Body of pancreas (tissue), 4 donors: ENCODE measurements at regions not wholly inside any gene's neighbourhood (a gene's known extent, or its start where the extent isn't known, plus 50 kb on each side); places are given as distances from the start of the nearest gene placed in this dataset.

Experiments
- ATAC-seq: fragments of 150-250 bp; one replicate; pipeline ENCODE4 v1.9.1; 2016
- DNase-seq, 4 donors: peaks; one replicate each; pipeline ENCODE4 v3.0.0-alpha.2; 2019
- H3K27ac ChIP-seq, 4 donors: fragments of 200-600 bp; sonication (generic); 1 replicate in 3 of 4; 2 replicates in 1 of 4; pipeline versions ENCODE4 v1.5.1 to v1.6.1; 2016 to 2019; ENCODE audit warnings: mild to moderate bottlenecking in 1 of 4, mixed read lengths in 1 of 4, moderate library complexity in 1 of 4
- H3K27me3 ChIP-seq, 2 donors: fragments of 200-600 bp; sonication (generic); one replicate each; pipeline ENCODE4 v1.6.0; 2016; ENCODE audit warnings: mild to moderate bottlenecking in 1 of 2
- H3K36me3 ChIP-seq, 2 donors: fragments of 200-600 bp; sonication (generic); replicated peaks in 1 of 2; 2 replicates each; pipeline ENCODE4 v1.5.1; 2016; ENCODE audit warnings: low read depth in 2 of 2; ENCODE audit not compliant: insufficient read depth in 1 of 2
- H3K4me1 ChIP-seq: fragments of 200-600 bp; sonication (generic); one replicate; pipeline ENCODE4 v1.6.0; 2016
- H3K4me3 ChIP-seq, 2 donors: fragments of 200-600 bp; sonication (generic); 1 replicate in 1 of 2; 2 replicates in 1 of 2; pipeline ENCODE4 v1.5.1; 2016 to 2019
- H3K9me3 ChIP-seq, 3 donors: fragments of 200-600 bp; sonication (generic); 1 replicate in 2 of 3; 2 replicates in 1 of 3; pipeline ENCODE4 v1.5.1; 2016
- CTCF ChIP-seq, 7 experiments: fragments of 450-650 bp in 4 of 7; fragments of 200-600 bp in 3 of 7; sonication (generic) in 3 of 7; IDR thresholded peaks; one replicate each; pipeline ENCODE4 v1.5.1; 2016 to 2019; ENCODE audit warnings: antibody characterized with exemption in 7 of 7
- POLR2A ChIP-seq, 3 donors: fragments of 450-650 bp; IDR thresholded peaks; one replicate each; pipeline ENCODE4 v1.6.1; 2016; ENCODE audit warnings: antibody characterized with exemption in 3 of 3, mild to moderate bottlenecking in 2 of 3
- WGBS, 2 donors: methylation state at CpG; one replicate each; pipeline ENCODE4 v1.1.5; 2017; 5-methylcytosine and 5-hydroxymethylcytosine counted together
- intact Hi-C: fragments of 100-400 bp; cut with DNase I; formaldehyde crosslinking; loops from one replicate; pipeline ENCODE4 v1.15.1; 2023

- 64 to 82% methylated on average over 6 to 7 of the region's 7 CpGs for WGBS, 2 donors
- H3K27ac ChIP-seq = no peak overlapping the region
- H3K27me3 ChIP-seq = no peaks in the 10 kb centered on the region
- TF ChIP-seq POLR2A (IDR thresholded peaks at IDR 0.05) (no peak), CTCF (IDR thresholded peaks at IDR 0.05) (no peak)
- H3K36me3 ChIP-seq = no peaks in the 10 kb centered on the region
- no peaks in the 10 kb centered on the region for H3K9me3 ChIP-seq
- ATAC-seq = no peak
- no peak for DNase-seq
- H3K4me1 ChIP-seq = no peaks in the 10 kb centered on the region
- H3K4me3 ChIP-seq = no peak overlapping the region
- intact Hi-C loops = no loop called here
Measured at GRCh38 chr16:77064037-77064436, 127.0 kb upstream of the MON1B start.

- Histone ChIP-seq H3K36me3 (no peaks in the 10 kb centered on the region), H3K9me3 (no peaks in the 10 kb centered on the region), H3K27me3 (no peaks in the 10 kb centered on the region), H3K27ac (no peak overlapping the region), H3K4me3 (no peak overlapping the region), H3K4me1 (no peaks in the 10 kb centered on the region)
- ATAC-seq = peak; percentile 21
- intact Hi-C loops = no loop called here
- TF ChIP-seq CTCF (IDR thresholded peaks at IDR 0.05) (no peak), POLR2A (IDR thresholded peaks at IDR 0.05) (no peak)
- DNase-seq = no peak
- 70 to 76% methylated on average over 9 of the region's 9 CpGs for WGBS, 2 donors
Measured at GRCh38 chr16:77066896-77067496, 124.0 kb upstream of the MON1B start.

- ATAC-seq = no peak
- Histone ChIP-seq H3K4me1 (no peaks in the 10 kb centered on the region), H3K4me3 (no peak overlapping the region), H3K27me3 (no peaks in the 10 kb centered on the region), H3K36me3 (no peaks in the 10 kb centered on the region), H3K9me3 (no peaks in the 10 kb centered on the region), H3K27ac (no peak overlapping the region)
- whole genome bisulfite sequencing, 2 donors = 36 to 57% methylated on average over 2 of the region's 2 CpGs
- no peak for DNase-seq
- intact Hi-C loops = no loop called here
- TF ChIP-seq POLR2A (IDR thresholded peaks at IDR 0.05) (no peak), CTCF (IDR thresholded peaks at IDR 0.05) (no peak)
Measured at GRCh38 chr16:77067900-77068299, 123.1 kb upstream of the MON1B start.

- Histone ChIP-seq H3K4me3 (no peak overlapping the region), H3K4me1 (no peaks in the 10 kb centered on the region), H3K27me3 (no peaks in the 10 kb centered on the region), H3K9me3 (no peaks in the 10 kb centered on the region), H3K36me3 (no peaks in the 10 kb centered on the region), H3K27ac (no peak overlapping the region)
- WGBS, 2 donors = 87 to 88% methylated on average over 1 of the region's 1 CpG
- ATAC-seq = no peak
- intact Hi-C loops = no loop called here
- TF ChIP-seq CTCF (IDR thresholded peaks at IDR 0.05) (no peak), POLR2A (IDR thresholded peaks at IDR 0.05) (no peak)
- no peak for DNase-seq
Measured at GRCh38 chr16:77068402-77068801, 122.6 kb upstream of the MON1B start.

- Histone ChIP-seq H3K27ac (no peak overlapping the region), H3K36me3 (no peaks in the 10 kb centered on the region), H3K9me3 (no peaks in the 10 kb centered on the region), H3K4me1 (no peaks in the 10 kb centered on the region), H3K4me3 (no peak overlapping the region), H3K27me3 (no peaks in the 10 kb centered on the region)
- 64 to 66% methylated on average over 2 of the region's 2 CpGs for WGBS, 2 donors
- intact Hi-C loops = no loop called here
- no peak for ATAC-seq
- DNase-seq = no peak
- TF ChIP-seq POLR2A (IDR thresholded peaks at IDR 0.05) (no peak), CTCF (IDR thresholded peaks at IDR 0.05) (no peak)
Measured at GRCh38 chr16:77069929-77070328, 121.1 kb upstream of the MON1B start.
